ENCODE measurements at regions not wholly inside any gene's neighbourhood (a gene's known extent, or its start where the extent isn't known, plus 50 kb on each side); places are given as distances from the start of the nearest gene placed in this dataset.

- TF ChIP-seq CTCF (IDR thresholded peaks at IDR 0.05) (no peak), EZH2 (IDR thresholded peaks at IDR 0.05; ENCODE audit: borderline replicate concordance, insufficient read depth, low read depth, low read length, poor library complexity, severe bottlenecking) (no peak)
Observed at GRCh38 chr6:73962884-73963283, 266.9 kb downstream of the CD109 start.
